Heart left ventricle (tissue), 16 donors: ENCODE measurements at regions not wholly inside any gene's neighbourhood (a gene's known extent, or its start where the extent isn't known, plus 50 kb on each side); places are given as distances from the start of the nearest gene placed in this dataset.
A peak's percentile ranks its signal among the peaks of the same experiment; 100 is the strongest.

Experiments
- ATAC-seq, 4 donors: fragments of 200-7000 bp; cut with Tn5 transposase; one replicate each; pipeline ENCODE4 v1.9.1; 2020 to 2022; ENCODE audit warnings: moderate library complexity in 4 of 4, mild to moderate bottlenecking in 3 of 4, moderate number of reproducible peaks in 1 of 4
- DNase-seq, 5 donors: peaks; one replicate each; pipeline ENCODE4 v3.0.0-alpha.2; 2020
- H3K27ac ChIP-seq, 12 donors: fragments of 200-600 bp; sonication (generic) in 4 of 12; one replicate each; pipeline versions ENCODE4 v1.5.0 to v1.8.0; 2016 to 2022; ENCODE audit warnings: mild to moderate bottlenecking in 2 of 12
- H3K27me3 ChIP-seq, 9 donors: fragments of 200-600 bp; sonication (generic) in 2 of 9; one replicate each; pipeline versions ENCODE4 v1.5.1 to v1.8.0; 2016 to 2022; ENCODE audit warnings: mild to moderate bottlenecking in 3 of 9
- H3K36me3 ChIP-seq, 9 donors: fragments of 200-600 bp; sonication (generic) in 2 of 9; one replicate each; pipeline versions ENCODE4 v1.5.0 to v1.8.0; 2018 to 2022; ENCODE audit warnings: mild to moderate bottlenecking in 2 of 9
- H3K4me1 ChIP-seq, 12 donors: fragments of 200-600 bp; sonication (generic) in 4 of 12; one replicate each; pipeline versions ENCODE4 v1.5.0 to v1.8.0; 2016 to 2022; ENCODE audit warnings: mild to moderate bottlenecking in 3 of 12
- H3K4me3 ChIP-seq, 12 donors: fragments of 200-600 bp; sonication (generic) in 4 of 12; one replicate each; pipeline versions ENCODE4 v1.5.0 to v1.8.0; 2017 to 2022; ENCODE audit warnings: mild to moderate bottlenecking in 9 of 12, moderate library complexity in 4 of 12
- H3K9me3 ChIP-seq, 12 donors: fragments of 200-600 bp; sonication (generic) in 4 of 12; one replicate each; pipeline versions ENCODE4 v1.5.0 to v1.8.0; 2016 to 2022; ENCODE audit warnings: mild to moderate bottlenecking in 1 of 12
- CTCF ChIP-seq, 12 donors: fragments of 200-600 bp; sonication (generic) in 4 of 12; IDR thresholded peaks; one replicate each; pipeline versions ENCODE4 v1.5.0 to v1.8.0; 2018 to 2022; ENCODE audit warnings: antibody characterized with exemption in 12 of 12, mild to moderate bottlenecking in 5 of 12
- POLR2A ChIP-seq, 2 donors: fragments of 450-650 bp; IDR thresholded peaks; one replicate each; pipeline ENCODE4 v1.6.1; 2017; ENCODE audit warnings: antibody characterized with exemption in 2 of 2, mild to moderate bottlenecking in 2 of 2, moderate library complexity in 2 of 2
- WGBS, 4 donors: extraction: QIAGEN DNeasy Blood & Tissue Kit in 2 of 4; methylation state at CpG; one replicate each; pipeline versions ENCODE4 v1.1.5 to v1.1.7; 2013 to 2018; 5-methylcytosine and 5-hydroxymethylcytosine counted together
- intact Hi-C, 10 donors: fragments of 100-400 bp; cut with DNase I; formaldehyde crosslinking; loops; one replicate each; pipeline versions ENCODE4 v1.11.1 to v1.14.2; 2022
- donor health status: ischemic (EF 13 %, LVEDD 7.1; RV severe dilation, severe dysfunction).
- donor health status: healthy with polysubstance abuse.
- donor health status: DM: no; HTN: yes; CAD: no.
- donor health status: DM: no; HTN: no; CAD: no.
- donor health status: ischemic (EF 25% LVEDD 6.9; RV normal size, moderate dysfunction).
- donor health status: ischemic (EF 25% LVEDD 5.7; RV mildly dilated, moderate dysfunction).
- donor health status: healthy.
- donor health status: DM: yes; HTN: yes; CAD: no.
- donor health status: ischemic (EF 35%, LVEDD 5.7; RV mildly dilated, moderate dysfunction).
- donor health status: nonischemic (EF 11% LVEDD 7.7; RV severe dilation, severe dysfunction).
- donor health status: DM: yes; HTN: yes; CAD: no.
- donor health status: PGD.
- donor health status: ischemic (EF 29% LVEDD 5.4; RV normal size, mild dysfunction).
- donor health status: nonischemic (EF 23%, LVEDD 6.1; RV moderate dilation, normal function).

- Histone ChIP-seq H3K27ac (peak overlapping the region in 11 of 12 donors; percentile 35 to 79 (median 57)), H3K27me3 (no peaks in the 10 kb centered on the region), H3K4me1 (peaks cover 0 to 25% (median 15%) of the 10 kb centered on the region in 12 donors), H3K9me3 (peaks cover 0 to 15% (median 4%) of the 10 kb centered on the region in 12 donors), H3K4me3 (no peak overlapping the region), H3K36me3 (no peaks in the 10 kb centered on the region)
- WGBS, 4 donors, result 38 to 50% (median 44%) methylated on average over 8 of the region's 8 CpGs
- DNase-seq, result peak; percentile 80 to 90 (median 87)
- TF ChIP-seq CTCF (IDR thresholded peaks at IDR 0.05), result no peak
- no peak for TF ChIP-seq POLR2A (IDR thresholded peaks at IDR 0.05)
- peak; percentile 97 to 98 (median 98) for ATAC-seq
- intact Hi-C loops, result no loop called here
Measured at GRCh38 chr14:22338917-22339715, 249.9 kb downstream of the DAD1 start.

- no peak for ATAC-seq
- TF ChIP-seq CTCF (IDR thresholded peaks at IDR 0.05) (no peak), POLR2A (IDR thresholded peaks at IDR 0.05) (no peak)
- peak overlapping the region in 11 of 12 donors; percentile 35 to 79 (median 55) for H3K27ac ChIP-seq
- intact Hi-C loops, result no loop called here
- 74 to 81% (median 79%) methylated on average over 4 to 5 of the region's 5 CpGs for WGBS, 4 donors
- H3K4me3 ChIP-seq, result no peak overlapping the region
- peaks cover 0 to 8% (median under 1%) of the 10 kb centered on the region in 12 donors for H3K9me3 ChIP-seq
- no peak for DNase-seq
- H3K27me3 ChIP-seq, result no peaks in the 10 kb centered on the region
- no peaks in the 10 kb centered on the region for H3K36me3 ChIP-seq
- peaks cover 0 to 25% (median 15%) of the 10 kb centered on the region in 12 donors for H3K4me1 ChIP-seq
Measured at GRCh38 chr14:22338381-22338780, 250.6 kb downstream of the DAD1 start.

- TF ChIP-seq CTCF (IDR thresholded peaks at IDR 0.05), result no peak
- Histone ChIP-seq H3K9me3 (peaks cover 0 to 4% (median 0%) of the 10 kb centered on the region in 12 donors), H3K4me3 (no peak overlapping the region), H3K27me3 (no peaks in the 10 kb centered on the region), H3K4me1 (peaks cover 0 to 25% (median 15%) of the 10 kb centered on the region in 12 donors), H3K36me3 (no peaks in the 10 kb centered on the region), H3K27ac (peak overlapping the region in 5 of 12 donors; percentile 35 to 79 (median 61))
- 40 to 73% (median 68%) methylated on average over 3 of the region's 3 CpGs for whole genome bisulfite sequencing, 4 donors
- DNase-seq (no peak), ATAC-seq (no peak)
- intact Hi-C loops, result no loop called here
Measured at GRCh38 chr14:22337938-22338337, 251.1 kb downstream of the DAD1 start.

GRCh38 chr14:22337521-22337920 lies 251.5 kb downstream of the DAD1 start:
- intact Hi-C loops, result no loop called here
- no peak for TF ChIP-seq POLR2A (IDR thresholded peaks at IDR 0.05)
- no peak for TF ChIP-seq CTCF (IDR thresholded peaks at IDR 0.05)
- peaks cover 0 to 25% (median 15%) of the 10 kb centered on the region in 12 donors for H3K4me1 ChIP-seq
- DNase-seq, result no peak
- peak overlapping the region in 2 of 12 donors; percentile 74 to 79 for H3K27ac ChIP-seq
- H3K27me3 ChIP-seq, result no peaks in the 10 kb centered on the region
- 75 to 100% (median 91%) methylated on average over 1 of the region's 1 CpG for WGBS, 4 donors
- H3K4me3 ChIP-seq, result no peak overlapping the region
- no peaks in the 10 kb centered on the region for H3K36me3 ChIP-seq
- no peak for ATAC-seq
- H3K9me3 ChIP-seq, result no peaks in the 10 kb centered on the region
